ENCODE measurements at regions not wholly inside any gene's neighbourhood (a gene's known extent, or its start where the extent isn't known, plus 50 kb on each side); places are given as distances from the start of the nearest gene placed in this dataset.

GRCh38 chr5:53160895-53161294 is 51.3 kb upstream of the MOCS2 start:
- H3K36me3 ChIP-seq = no peaks in the 10 kb centered on the region
- H3K4me1 ChIP-seq = no peaks in the 10 kb centered on the region
- H3K27me3 ChIP-seq = no peaks in the 10 kb centered on the region
- intact Hi-C loops (cut with DNase I; ENCODE audit: low total_unique reads) = no loop called here
- no peak overlapping the region for H3K4me3 ChIP-seq
- TF ChIP-seq, protein P1, sequence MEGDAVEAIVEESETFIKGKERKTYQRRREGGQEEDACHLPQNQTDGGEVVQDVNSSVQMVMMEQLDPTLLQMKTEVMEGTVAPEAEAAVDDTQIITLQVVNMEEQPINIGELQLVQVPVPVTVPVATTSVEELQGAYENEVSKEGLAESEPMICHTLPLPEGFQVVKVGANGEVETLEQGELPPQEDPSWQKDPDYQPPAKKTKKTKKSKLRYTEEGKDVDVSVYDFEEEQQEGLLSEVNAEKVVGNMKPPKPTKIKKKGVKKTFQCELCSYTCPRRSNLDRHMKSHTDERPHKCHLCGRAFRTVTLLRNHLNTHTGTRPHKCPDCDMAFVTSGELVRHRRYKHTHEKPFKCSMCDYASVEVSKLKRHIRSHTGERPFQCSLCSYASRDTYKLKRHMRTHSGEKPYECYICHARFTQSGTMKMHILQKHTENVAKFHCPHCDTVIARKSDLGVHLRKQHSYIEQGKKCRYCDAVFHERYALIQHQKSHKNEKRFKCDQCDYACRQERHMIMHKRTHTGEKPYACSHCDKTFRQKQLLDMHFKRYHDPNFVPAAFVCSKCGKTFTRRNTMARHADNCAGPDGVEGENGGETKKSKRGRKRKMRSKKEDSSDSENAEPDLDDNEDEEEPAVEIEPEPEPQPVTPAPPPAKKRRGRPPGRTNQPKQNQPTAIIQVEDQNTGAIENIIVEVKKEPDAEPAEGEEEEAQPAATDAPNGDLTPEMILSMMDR (IDR thresholded peaks at IDR 0.05) = no peak
- TF ChIP-seq POLR2A (IDR thresholded peaks at IDR 0.05) = no peak
- TF ChIP-seq POLR2AphosphoS5 (IDR thresholded peaks at IDR 0.05) = no peak
- no peak for DNase-seq (ENCODE audit: low spot score in 2 of 2)
- no peak overlapping the region for H3K27ac ChIP-seq
- H3K9me3 ChIP-seq = no peaks in the 10 kb centered on the region

- no peak for DNase-seq (ENCODE audit: low spot score in 2 of 2)
- intact Hi-C loops (cut with DNase I; ENCODE audit: low total_unique reads) = no loop called here
- Histone ChIP-seq H3K27me3 (no peaks in the 10 kb centered on the region), H3K4me1 (no peaks in the 10 kb centered on the region), H3K36me3 (no peaks in the 10 kb centered on the region), H3K27ac (no peak overlapping the region), H3K4me3 (no peak overlapping the region), H3K9me3 (no peaks in the 10 kb centered on the region)
- TF ChIP-seq POLR2A (IDR thresholded peaks at IDR 0.05) (no peak), POLR2AphosphoS5 (IDR thresholded peaks at IDR 0.05) (no peak)
- TF ChIP-seq, protein P1 (IDR thresholded peaks at IDR 0.05) = no peak
Measured at GRCh38 chr5:53161876-53162275, 52.3 kb upstream of the MOCS2 start.

DNA sequence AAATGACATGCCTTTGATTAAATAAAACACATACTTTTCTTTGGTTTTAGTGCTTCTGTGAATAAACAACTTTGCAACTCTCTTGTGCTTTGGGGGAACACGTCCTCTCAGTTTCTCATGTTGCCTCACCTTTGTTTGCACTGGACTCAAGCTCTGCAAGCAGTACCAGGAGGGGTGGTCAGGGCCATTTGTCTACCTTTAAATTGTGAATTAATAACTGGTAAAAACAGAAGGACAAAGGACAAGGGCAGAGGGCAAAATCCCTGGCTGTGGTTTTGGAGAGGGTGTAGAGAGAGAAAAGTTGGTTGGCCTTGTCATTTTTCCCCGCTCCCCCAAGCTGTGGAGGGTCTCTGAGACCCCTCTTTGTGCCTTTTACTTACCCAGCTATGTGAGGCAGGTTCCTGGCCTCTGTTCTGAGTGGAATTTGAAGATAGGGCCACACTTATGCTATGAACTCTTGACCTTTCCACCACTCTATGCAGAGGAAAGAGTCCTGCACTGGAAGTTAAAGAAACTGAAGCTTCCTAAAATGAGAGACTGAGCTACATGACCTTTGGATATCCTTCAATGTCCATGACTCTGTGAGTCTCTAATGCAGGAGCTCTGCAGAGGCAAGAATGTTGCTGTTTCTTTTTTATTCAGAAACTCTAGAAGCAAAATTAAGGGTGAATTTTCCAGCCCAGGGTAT is 55.1 kb upstream of the MOCS2 start:
- intact Hi-C loops (cut with DNase I; ENCODE audit: low total_unique reads) = no loop called here
- Histone ChIP-seq H3K4me3 (no peak overlapping the region), H3K27me3 (no peaks in the 10 kb centered on the region), H3K27ac (peak overlapping the region in 1 of 2 donors; percentile 4), H3K9me3 (no peaks in the 10 kb centered on the region), H3K4me1 (no peaks in the 10 kb centered on the region), H3K36me3 (no peaks in the 10 kb centered on the region)
- no peak for TF ChIP-seq POLR2A (IDR thresholded peaks at IDR 0.05)
- TF ChIP-seq POLR2AphosphoS5 (IDR thresholded peaks at IDR 0.05) = no peak
- TF ChIP-seq, protein P1 (IDR thresholded peaks at IDR 0.05) = no peak
- DNase-seq (ENCODE audit: low spot score in 2 of 2) = no peak

GRCh38 chr5:53165431-53166182 is 56.0 kb upstream of the MOCS2 start:
- no peaks in the 10 kb centered on the region for H3K4me1 ChIP-seq
- H3K27ac ChIP-seq = peak overlapping the region in 1 of 2 donors; percentile 63
- intact Hi-C loops (cut with DNase I; ENCODE audit: low total_unique reads) = no loop called here

GRCh38 chr5:53166183-53166495 is 56.6 kb upstream of the MOCS2 start:
- intact Hi-C loops (cut with DNase I; ENCODE audit: low total_unique reads) = no loop called here
- Histone ChIP-seq H3K27ac (peak overlapping the region; percentile 6 to 63), H3K9me3 (no peaks in the 10 kb centered on the region), H3K27me3 (no peaks in the 10 kb centered on the region), H3K4me3 (no peak overlapping the region), H3K4me1 (no peaks in the 10 kb centered on the region), H3K36me3 (no peaks in the 10 kb centered on the region)
- no peak for DNase-seq (ENCODE audit: low spot score in 2 of 2)
- TF ChIP-seq POLR2AphosphoS5 (IDR thresholded peaks at IDR 0.05) (no peak), POLR2A (IDR thresholded peaks at IDR 0.05) (no peak)
- TF ChIP-seq, protein P1 (IDR thresholded peaks at IDR 0.05) = no peak

More at GRCh38 chr5:53165431-53166182, 56.0 kb upstream of the MOCS2 start:
- DNase-seq (ENCODE audit: low spot score in 2 of 2) = no peak
- Histone ChIP-seq H3K27me3 (no peaks in the 10 kb centered on the region), H3K36me3 (no peaks in the 10 kb centered on the region), H3K4me3 (no peak overlapping the region), H3K9me3 (no peaks in the 10 kb centered on the region)
- no peak for TF ChIP-seq POLR2A (IDR thresholded peaks at IDR 0.05)
- TF ChIP-seq, protein P1 (IDR thresholded peaks at IDR 0.05) = no peak
- TF ChIP-seq POLR2AphosphoS5 (IDR thresholded peaks at IDR 0.05) = no peak

All from breast epithelium (tissue), 4 donors.